HG02852 (cell line): ENCODE measurements at regions not wholly inside any gene's neighbourhood (a gene's known extent, or its start where the extent isn't known, plus 50 kb on each side); places are given as distances from the start of the nearest gene placed in this dataset.

Experiments used
- ATAC-seq: cut with Tn5 transposase; IDR thresholded peaks from one replicate; pipeline ENCODE4 v1.9.1; 2021; ENCODE audit warnings: mild to moderate bottlenecking, moderate library complexity; ENCODE audit not compliant: unreplicated experiment

GRCh38 chr1:186736971-186737685, 56.9 kb upstream of the PTGS2 start:
- no peak for ATAC-seq

- no peak for ATAC-seq
Observed at GRCh38 chr1:186735463-186735862, 55.2 kb upstream of the PTGS2 start.

DNA sequence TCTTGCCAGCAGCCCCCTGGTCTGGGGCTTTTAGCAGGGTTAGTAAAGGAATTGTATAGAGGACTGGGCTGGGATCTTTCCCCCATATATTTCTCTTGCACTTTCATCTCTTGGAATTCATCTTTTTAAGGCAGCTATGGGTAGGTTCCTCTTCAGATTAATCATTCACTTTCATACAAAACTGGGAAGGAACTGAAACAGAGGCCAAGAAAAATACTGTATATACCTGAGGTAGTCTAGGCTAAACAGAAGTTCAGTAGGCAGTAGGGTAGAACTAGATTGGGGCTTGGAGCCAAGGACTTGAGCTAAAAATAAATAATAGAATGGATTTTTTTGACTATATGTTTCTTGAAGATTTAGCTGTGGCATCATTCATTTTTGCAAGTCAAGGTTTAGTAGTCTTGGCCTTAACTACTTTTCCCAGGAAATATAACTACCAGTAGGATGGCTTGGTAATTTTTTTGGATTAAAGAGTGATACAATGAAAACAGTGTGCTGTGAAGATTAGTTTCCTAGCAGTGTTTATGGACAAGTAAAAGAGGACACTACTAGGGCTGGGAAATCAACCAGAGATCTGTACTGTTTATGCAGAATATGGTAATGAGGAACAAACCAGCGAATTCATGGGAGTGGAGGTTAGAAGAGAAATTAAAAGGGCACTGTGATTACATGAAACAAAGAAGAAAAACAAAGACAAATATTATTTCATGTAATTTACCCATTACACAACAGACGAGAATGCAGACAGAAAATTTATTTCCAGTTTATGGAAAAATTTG, 50.9 kb upstream of the PTGS2 start:
- ATAC-seq, result no peak
